Astrocyte of the cerebellum (primary cell): ENCODE measurements at regions not wholly inside any gene's neighbourhood (a gene's known extent, or its start where the extent isn't known, plus 50 kb on each side); places are given as distances from the start of the nearest gene placed in this dataset.
A peak's percentile ranks its signal among the peaks of the same experiment; 100 is the strongest.

Experiments used
- DNase-seq: peaks from one replicate; pipeline ENCODE4 v3.0.0-alpha.2; 2011; ENCODE audit warnings: low read depth
- H3K4me3 ChIP-seq: 2 replicates; pipeline ENCODE4 v1.5.1; 2011; ENCODE audit warnings: mild to moderate bottlenecking, low read depth, low read length, moderate library complexity
- in situ Hi-C: cut with HindIII; loops from 2 replicates; pipeline ENCODE4 v1.10.0; 2017; ENCODE audit warnings: low sequenced_read_pairs
- TF ChIP-seq, protein P1 (sequence below): IDR thresholded peaks from 2 replicates; pipeline ENCODE4 v1.5.1; 2012; ENCODE audit warnings: low read length, low read depth, moderate library complexity, mild to moderate bottlenecking; ENCODE audit errors: missing control alignments

DNA sequence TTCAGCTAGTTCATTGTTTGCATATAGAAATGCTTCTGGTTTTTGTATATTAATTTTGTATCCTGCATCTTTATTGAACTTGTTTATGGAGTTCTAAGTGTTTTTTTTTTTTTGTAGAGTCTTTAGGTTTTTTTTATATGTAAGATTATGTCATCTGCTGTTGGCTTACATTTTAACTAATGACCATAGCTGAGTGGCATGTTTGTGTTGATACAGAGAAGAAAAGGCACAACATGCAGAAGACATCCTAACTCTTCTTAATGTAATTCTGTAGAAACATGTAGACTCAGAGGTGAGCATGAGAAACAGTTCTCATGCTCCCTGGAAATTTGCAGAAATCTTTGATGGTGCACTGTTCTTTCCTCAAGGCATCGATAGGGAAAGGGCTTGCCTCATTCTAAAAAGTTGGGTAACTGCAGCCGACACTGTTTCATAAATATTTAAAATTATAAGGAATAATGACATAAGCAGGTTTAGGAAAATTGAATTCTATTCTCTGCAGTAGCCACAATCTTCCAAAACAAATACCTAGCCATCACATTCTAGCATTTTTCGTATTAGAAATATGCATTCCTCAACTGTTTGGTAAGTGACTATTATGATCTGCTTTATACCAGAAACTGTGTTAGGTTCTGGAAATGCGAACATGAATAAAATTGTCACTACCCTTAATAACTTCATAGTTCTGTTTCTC lies 499.6 kb upstream of the KCNMB2 start:
- no peak overlapping the region for H3K4me3 ChIP-seq
- in situ Hi-C loops = no loop called here
- DNase-seq = peak; percentile 27
- TF ChIP-seq, protein P1, sequence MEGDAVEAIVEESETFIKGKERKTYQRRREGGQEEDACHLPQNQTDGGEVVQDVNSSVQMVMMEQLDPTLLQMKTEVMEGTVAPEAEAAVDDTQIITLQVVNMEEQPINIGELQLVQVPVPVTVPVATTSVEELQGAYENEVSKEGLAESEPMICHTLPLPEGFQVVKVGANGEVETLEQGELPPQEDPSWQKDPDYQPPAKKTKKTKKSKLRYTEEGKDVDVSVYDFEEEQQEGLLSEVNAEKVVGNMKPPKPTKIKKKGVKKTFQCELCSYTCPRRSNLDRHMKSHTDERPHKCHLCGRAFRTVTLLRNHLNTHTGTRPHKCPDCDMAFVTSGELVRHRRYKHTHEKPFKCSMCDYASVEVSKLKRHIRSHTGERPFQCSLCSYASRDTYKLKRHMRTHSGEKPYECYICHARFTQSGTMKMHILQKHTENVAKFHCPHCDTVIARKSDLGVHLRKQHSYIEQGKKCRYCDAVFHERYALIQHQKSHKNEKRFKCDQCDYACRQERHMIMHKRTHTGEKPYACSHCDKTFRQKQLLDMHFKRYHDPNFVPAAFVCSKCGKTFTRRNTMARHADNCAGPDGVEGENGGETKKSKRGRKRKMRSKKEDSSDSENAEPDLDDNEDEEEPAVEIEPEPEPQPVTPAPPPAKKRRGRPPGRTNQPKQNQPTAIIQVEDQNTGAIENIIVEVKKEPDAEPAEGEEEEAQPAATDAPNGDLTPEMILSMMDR = no peak

DNA sequence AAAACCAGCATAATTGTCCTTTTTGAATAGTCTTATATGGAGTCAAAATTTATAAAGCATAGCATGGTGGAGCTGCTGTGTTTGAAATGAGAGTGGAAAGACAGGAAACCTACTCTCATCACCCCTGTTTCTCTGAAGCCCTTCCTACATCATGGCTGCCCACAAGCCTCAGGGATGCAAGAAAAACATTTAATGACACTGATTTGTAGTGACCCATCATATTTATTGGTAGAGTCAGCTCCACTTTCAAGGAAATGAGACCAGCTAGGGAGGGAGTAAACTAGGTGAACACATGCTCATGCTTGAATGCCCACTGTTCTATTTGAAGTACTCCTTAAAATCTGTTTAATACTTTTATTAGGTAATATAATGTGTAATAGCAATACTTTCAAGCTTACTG lies 494.3 kb upstream of the KCNMB2 start:
- TF ChIP-seq, protein P1 = no peak
- in situ Hi-C loops = no loop called here
- no peak for DNase-seq
- H3K4me3 ChIP-seq = no peak overlapping the region

DNA sequence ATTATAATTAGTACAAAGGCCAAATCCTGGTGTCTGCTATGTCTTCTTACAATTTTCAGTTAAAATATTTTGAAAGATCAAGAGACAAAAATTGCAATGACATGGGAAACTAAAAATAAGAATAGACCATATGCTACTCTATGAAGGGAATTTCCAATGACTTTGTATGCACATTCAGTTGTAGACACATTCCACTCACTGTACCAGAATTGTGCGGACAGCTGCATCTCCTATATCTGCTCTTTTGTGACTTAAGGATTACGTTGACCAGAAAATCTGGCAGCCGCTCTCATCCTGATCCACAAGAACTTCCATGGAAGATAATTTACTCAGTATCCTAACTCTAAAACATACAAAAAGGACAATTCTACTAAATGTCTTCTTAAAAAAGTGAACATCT lies 493.9 kb upstream of the KCNMB2 start:
- H3K4me3 ChIP-seq = no peak overlapping the region
- no peak for DNase-seq
- in situ Hi-C loops = no loop called here
- TF ChIP-seq, protein P1 = no peak

DNA sequence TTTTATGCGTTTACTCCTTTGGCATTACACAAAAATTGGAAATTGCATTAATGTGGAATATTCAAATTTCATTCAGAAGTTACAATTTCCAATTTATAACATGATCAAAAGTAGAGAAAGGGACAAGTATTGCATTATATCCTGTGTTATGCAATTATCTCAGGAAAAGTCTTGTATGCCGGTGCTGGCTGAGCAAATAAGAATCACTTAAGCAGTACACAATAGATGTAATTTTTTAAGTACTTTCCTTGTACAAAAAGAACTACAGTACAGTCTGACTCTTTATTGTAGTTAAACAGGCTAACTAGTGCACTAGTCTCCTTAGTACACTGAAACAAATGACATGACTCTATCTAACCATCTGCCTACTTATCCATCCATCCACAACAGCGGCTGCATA lies 493.2 kb upstream of the KCNMB2 start:
- DNase-seq = no peak
- in situ Hi-C loops = no loop called here
- TF ChIP-seq, protein P1 = no peak
- no peak overlapping the region for H3K4me3 ChIP-seq

DNA sequence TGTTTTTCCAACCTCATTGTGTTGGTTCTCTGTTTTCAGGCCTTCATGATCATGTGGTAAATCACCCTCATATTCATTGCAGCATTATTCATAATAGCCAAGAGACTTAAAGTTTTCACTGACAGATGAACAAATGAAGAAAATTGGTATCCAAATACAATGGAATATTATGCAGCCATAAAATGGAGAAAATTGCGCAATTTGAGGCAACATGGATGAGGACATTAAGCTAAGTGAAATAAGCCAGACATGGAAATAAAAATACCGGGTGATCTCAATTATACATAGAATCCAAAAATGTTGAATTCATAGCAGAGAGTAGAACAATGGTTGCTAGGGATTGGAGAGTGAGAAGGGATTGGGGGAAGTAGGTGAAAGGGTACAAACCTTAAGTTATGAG lies 491.9 kb upstream of the KCNMB2 start:
- TF ChIP-seq, protein P1 = no peak
- no peak overlapping the region for H3K4me3 ChIP-seq
- no peak for DNase-seq
- in situ Hi-C loops = no loop called here

DNA sequence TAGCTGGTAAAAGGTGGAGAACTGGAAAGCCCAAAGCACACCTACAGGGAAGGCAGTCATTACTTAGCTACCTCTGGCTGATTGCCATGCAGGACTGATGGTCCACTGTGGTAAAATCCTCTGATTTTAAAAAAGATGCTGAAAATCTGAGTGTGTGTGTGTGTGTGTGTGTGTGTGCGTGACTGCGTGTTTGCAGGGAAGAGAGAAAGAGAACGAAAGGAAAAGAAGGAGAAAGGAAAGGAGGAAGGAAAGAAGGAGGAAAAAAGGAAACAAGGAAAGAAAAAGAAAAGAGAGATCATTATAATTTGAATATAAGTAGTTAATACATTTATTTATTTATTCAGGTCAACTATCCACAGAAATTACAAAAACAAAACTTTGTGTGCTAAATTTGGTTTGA lies 488.7 kb upstream of the KCNMB2 start:
- H3K4me3 ChIP-seq = no peak overlapping the region
- TF ChIP-seq, protein P1 = no peak
- DNase-seq = no peak
- in situ Hi-C loops = no loop called here
